ENCODE measurements at regions not wholly inside any gene's neighbourhood (a gene's known extent, or its start where the extent isn't known, plus 50 kb on each side); places are given as distances from the start of the nearest gene placed in this dataset.
A peak's percentile ranks its signal among the peaks of the same experiment; 100 is the strongest.

- CTCF ChIA-PET (ENCODE audit: low intra/inter-chr PET ratio), result no interaction called here
These were observed 137.8 kb downstream of the RRAGC start for GRCh38 chr1:38721816-38722215.

GRCh38 chr1:38719880-38720279, 139.7 kb downstream of the RRAGC start:
- ATAC-seq, result no peak
- BruUV-seq (replicated peaks), result no TSS peak

More at GRCh38 chr1:38721816-38722215, 137.8 kb downstream of the RRAGC start:
- H3K36me3 ChIP-seq (ENCODE audit: control insufficient read depth, insufficient read depth, low read length), result no peaks in the 10 kb centered on the region
- peaks cover 0 to 3% of the 10 kb centered on the region in 2 experiments; a peak in 2 of 5 replicates for H3K27me3 ChIP-seq (ENCODE audit: control insufficient read depth in 2 of 2, insufficient read depth in 2 of 2, low read length in 2 of 2)
- no peaks in the 10 kb centered on the region for H3K79me2 ChIP-seq (ENCODE audit: control insufficient read depth, insufficient read depth, low read length)
- H3K27ac ChIP-seq (ENCODE audit: extremely low read depth, low read depth, low read length), result no peak overlapping the region
- no TSS peak for BruUV-seq (replicated peaks)
- peaks cover 0 to 12% of the 10 kb centered on the region in 2 experiments; a peak in 4 of 5 replicates for H3K4me1 ChIP-seq (replicated peaks in 1 of 2; ENCODE audit: control insufficient read depth in 2 of 2, insufficient read depth in 2 of 2, low read length in 2 of 2)
- intact Hi-C loops (cut with micrococcal nuclease), result loop anchor here (5.0 kb wide), 1 partner anchor 95 kb away; no protein-coding TSS in a partner anchor
- H3K9ac ChIP-seq (ENCODE audit: insufficient read depth in 1 of 2, low read depth in 2 of 2, low read length in 2 of 2), result no peak overlapping the region
- POLR2A ChIA-PET, result no interaction called here
- TF ChIP-seq EGR1 (conservative IDR thresholded peaks at IDR 0.05), result peak; percentile 38
- no peak for TF ChIP-seq MYC (IDR thresholded peaks at IDR 0.05; ENCODE audit: low read depth, low read length)
- no peak for TF ChIP-seq MYC (CRISPR knock-in tag; IDR thresholded peaks at IDR 0.05; ENCODE audit: borderline replicate concordance, low read depth)
- no peak for TF ChIP-seq ZNF347 (CRISPR knock-in tag; IDR thresholded peaks at IDR 0.05; ENCODE audit: low read depth)
- no peaks in the 10 kb centered on the region for H3K9me3 ChIP-seq (replicated peaks; ENCODE audit: control insufficient read depth, insufficient read depth, low read depth, low read length)
- H2AFZ ChIP-seq (ENCODE audit: low read depth, low read length), result no peak overlapping the region
- FAIRE-seq (no peak), DNase-seq (ENCODE audit: extremely low read depth in 1 of 4, low spot score in 3 of 4) (no peak), ATAC-seq (no peak)
- in situ Hi-C loops (cut with MboI), result no loop called here
- no peak overlapping the region for H3K4me3 ChIP-seq
- H3K9me1 ChIP-seq (ENCODE audit: control insufficient read depth, insufficient read depth, low read length), result no peaks in the 10 kb centered on the region
- WGBS (ENCODE audit: insufficient coverage, low coverage, missing lambda C conversion rate), result 28% methylated on average over 4 of the region's 4 CpGs
- no peak overlapping the region for H3K4me2 ChIP-seq (ENCODE audit: insufficient read depth, low read length)
- no peaks in the 10 kb centered on the region for H4K20me1 ChIP-seq (replicated peaks; ENCODE audit: control insufficient read depth, insufficient read depth, low read length)

More at GRCh38 chr1:38719880-38720279, 139.7 kb downstream of the RRAGC start:
- Histone ChIP-seq H3K4me2 (ENCODE audit: insufficient read depth, low read length) (no peak overlapping the region), H3K79me2 (ENCODE audit: control insufficient read depth, insufficient read depth, low read length) (no peaks in the 10 kb centered on the region), H3K27me3 (ENCODE audit: control insufficient read depth in 2 of 2, insufficient read depth in 2 of 2, low read length in 2 of 2) (peaks cover 0 to 3% of the 10 kb centered on the region in 2 experiments; a peak in 2 of 5 replicates), H2AFZ (ENCODE audit: low read depth, low read length) (no peak overlapping the region), H3K4me3 (no peak overlapping the region), H3K9ac (ENCODE audit: insufficient read depth in 1 of 2, low read depth in 2 of 2, low read length in 2 of 2) (no peak overlapping the region), H3K27ac (ENCODE audit: extremely low read depth, low read depth, low read length) (no peak overlapping the region), H3K36me3 (ENCODE audit: control insufficient read depth, insufficient read depth, low read length) (no peaks in the 10 kb centered on the region), H3K4me1 (replicated peaks in 1 of 2; ENCODE audit: control insufficient read depth in 2 of 2, insufficient read depth in 2 of 2, low read length in 2 of 2) (peaks cover 0 to 12% of the 10 kb centered on the region in 2 experiments; a peak in 4 of 5 replicates), H3K9me3 (replicated peaks; ENCODE audit: control insufficient read depth, insufficient read depth, low read depth, low read length) (no peaks in the 10 kb centered on the region), H4K20me1 (replicated peaks; ENCODE audit: control insufficient read depth, insufficient read depth, low read length) (no peaks in the 10 kb centered on the region), H3K9me1 (ENCODE audit: control insufficient read depth, insufficient read depth, low read length) (no peaks in the 10 kb centered on the region)
- no peak for DNase-seq (ENCODE audit: extremely low read depth in 1 of 4, low spot score in 3 of 4)
- CTCF ChIA-PET (ENCODE audit: low intra/inter-chr PET ratio), result no interaction called here
- POLR2A ChIA-PET, result interaction anchor here (0.5 to 0.7 kb wide), 3 partner anchors 15 to 627 kb away, joined by 3 to 5 read pairs (median 3); no protein-coding TSS in a partner anchor
- WGBS (ENCODE audit: insufficient coverage, low coverage, missing lambda C conversion rate), result 12% methylated on average over 7 of the region's 7 CpGs
- intact Hi-C loops (cut with micrococcal nuclease) (loop anchor here (5.0 kb wide), 1 partner anchor 97 kb away; no protein-coding TSS in a partner anchor), in situ Hi-C loops (cut with MboI) (no loop called here)
- FAIRE-seq, result no peak
- TF ChIP-seq BRD9 (IDR thresholded peaks at IDR 0.05; ENCODE audit: low read depth, partially characterized antibody), result no peak
- no peak for TF ChIP-seq NCOA1 (IDR thresholded peaks at IDR 0.05; ENCODE audit: low read depth)

Measured in K562 (cell line).